HG03280 (cell line): ENCODE measurements at regions not wholly inside any gene's neighbourhood (a gene's known extent, or its start where the extent isn't known, plus 50 kb on each side); places are given as distances from the start of the nearest gene placed in this dataset.

Experiments used
- ATAC-seq: cut with Tn5 transposase; IDR thresholded peaks from one replicate; pipeline ENCODE4 v1.9.1; 2021; ENCODE audit warnings: mild to moderate bottlenecking, moderate library complexity; ENCODE audit not compliant: unreplicated experiment

DNA sequence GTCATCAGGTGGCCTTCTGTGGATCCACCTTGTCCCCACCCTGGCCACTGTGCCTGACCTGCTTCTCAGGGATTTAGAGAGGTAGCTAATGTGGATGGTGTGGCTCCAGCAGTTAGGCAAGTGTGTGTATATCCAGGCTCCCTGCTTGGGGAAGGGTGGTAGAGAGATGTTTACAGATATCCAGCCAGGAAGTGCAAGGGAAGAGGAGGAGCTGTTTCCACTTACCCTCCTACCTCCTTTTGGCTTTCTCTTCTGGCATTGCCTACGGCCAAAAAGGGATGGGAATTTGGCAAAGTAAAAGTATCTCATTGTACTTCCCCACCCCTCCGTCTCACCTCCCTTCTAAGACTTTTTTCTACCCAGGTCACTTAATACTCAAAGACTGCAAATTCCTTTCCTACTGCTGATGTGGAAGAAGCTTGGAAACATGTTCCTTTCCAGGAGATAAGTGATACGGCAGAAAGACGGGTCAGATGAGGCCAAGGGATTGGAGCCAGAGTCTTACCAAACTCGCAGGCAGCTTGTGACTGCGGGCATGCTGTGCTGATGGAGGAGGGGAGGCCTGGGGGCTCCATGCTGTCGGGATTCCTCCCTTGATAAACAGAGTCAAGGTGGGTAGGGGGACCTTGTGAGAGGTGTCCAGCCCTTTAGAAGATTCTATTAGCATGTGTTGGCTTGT, 253.4 kb downstream of the PRL start:
- no peak for ATAC-seq

DNA sequence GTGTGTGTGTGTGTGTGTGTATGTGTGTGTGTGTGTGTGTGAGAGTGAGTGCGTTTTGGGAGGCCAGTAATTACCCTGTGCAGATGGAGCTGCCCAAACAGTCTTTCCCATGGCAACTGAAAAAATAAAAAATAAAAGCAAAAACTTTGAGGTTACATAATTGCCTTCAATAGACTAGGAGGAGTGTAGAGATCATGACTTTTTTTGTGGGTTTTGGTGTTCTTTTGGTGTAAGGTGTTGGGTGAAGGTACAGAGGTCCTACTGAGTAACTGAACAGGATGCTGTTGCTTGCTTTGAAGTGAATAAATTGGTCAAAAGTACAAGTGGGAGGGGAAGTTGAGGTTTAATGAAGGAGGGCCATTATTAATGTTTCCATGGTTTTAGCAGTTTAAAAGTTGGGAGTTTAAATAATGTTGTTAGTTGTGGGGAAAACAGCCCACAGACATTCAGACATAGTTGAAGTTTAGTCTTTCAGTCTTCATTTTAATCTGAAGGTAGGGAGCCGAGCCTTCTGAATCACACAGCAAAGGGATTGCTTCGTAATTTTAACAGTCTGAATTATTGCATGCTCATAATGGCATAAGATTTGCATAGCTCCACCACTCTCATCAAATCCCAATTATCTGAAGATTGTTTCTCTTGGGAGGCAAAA, 251.4 kb downstream of the PRL start:
- no peak for ATAC-seq

DNA sequence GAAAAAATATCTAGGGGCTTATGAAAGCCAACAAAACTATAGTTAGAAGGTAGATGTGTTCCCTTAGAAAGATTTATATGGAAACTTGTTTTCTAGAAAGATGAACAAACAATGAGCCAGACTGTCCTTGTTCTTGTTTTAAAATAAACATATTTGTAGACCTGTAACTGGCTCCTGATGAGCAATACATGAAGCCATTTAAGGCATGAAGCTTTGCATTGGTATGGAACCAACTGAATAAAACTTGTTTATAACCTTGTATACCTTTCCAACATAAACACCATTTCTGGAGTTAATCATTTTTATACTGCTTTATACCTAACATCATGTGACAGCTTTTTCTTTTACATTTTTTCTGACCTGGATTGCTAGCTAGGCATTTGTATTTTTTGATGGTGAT, 247.8 kb downstream of the PRL start:
- ATAC-seq = no peak

DNA sequence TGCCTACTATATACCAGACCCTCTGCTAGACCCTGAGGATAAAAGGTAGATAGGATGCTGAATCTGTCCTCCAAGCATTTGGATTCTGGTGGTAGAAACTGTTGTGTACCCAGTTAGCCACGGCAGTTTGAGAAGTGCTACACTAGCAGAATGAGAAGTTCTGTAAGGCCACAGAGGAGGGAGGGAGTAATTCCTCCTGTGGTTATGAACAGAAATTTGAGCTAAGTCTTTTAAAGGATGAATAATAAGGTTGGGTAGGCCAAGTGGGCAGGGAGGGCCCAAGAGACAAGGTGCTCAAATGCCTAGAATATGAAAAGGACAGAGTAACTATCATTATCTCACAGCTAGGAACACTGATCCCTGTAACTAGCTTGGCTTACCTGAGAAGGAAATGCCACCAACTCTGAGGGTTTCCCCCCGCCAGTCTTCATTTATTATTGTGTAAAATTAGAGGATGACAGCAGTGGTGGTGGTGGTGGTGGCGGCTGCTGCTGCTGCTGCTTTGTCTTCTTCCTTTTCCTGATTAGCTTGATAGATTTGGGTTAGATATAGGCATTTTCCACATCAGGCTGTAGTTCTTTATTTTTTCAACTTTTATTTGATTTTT, 243.3 kb downstream of the PRL start:
- ATAC-seq = no peak

DNA sequence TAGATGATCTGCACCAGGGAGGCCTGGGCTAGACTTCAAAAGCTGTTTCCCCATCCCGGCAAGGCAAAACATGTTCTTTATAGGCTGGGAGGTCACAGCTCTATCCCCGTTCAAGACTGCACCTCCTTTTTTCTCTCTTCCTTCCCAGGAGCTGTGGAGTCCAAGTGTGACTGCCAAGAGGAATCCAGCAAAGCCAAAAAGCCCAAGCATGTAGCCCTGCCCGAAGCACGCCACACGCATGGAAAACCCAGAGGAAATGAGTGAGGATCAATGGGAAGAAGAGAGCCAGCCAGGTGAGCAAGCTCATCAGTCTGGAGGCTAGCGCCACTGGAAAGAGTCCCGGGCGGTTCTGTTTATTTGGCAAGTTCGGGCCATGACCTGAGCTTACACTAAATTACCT, 240.4 kb downstream of the PRL start:
- no peak for ATAC-seq

DNA sequence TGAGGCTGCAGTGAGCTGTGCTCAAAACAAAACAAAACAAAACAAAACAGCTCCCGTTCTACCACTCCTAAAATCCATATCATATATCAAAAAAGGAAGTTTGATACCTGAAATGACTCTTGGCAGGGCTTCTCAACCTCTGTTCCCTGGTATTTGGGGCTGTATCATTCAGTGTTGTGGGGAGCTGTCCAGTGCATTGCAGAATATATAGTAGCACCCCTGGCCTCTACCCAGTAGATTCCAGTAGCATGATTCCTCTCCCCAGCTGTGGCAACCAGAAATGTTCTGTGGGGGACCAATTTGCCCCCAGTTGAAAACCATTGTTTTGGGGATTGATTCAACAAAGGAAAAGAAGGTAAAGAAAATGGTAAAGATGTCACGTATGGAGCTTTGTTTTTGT, 238.9 kb downstream of the PRL start:
- no peak for ATAC-seq

DNA sequence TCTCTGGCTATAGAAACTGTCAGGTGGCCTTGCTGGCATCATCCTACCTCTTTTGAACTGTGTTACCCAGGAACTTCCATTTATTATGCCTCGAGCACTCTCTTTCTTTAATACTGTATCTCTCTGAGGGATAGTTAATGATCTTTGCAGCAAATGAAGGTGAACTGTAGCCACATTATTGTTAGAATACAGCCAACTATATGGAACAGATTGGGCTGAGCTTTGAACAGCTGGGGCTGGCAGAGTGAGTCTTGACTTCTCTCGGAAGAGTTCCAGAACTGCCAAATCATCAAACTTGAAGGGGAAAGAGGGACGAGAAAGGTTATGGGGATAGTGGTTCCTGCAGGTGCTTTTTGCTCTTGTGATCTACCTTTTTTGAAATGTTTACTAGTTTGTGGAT, 237.7 kb downstream of the PRL start:
- ATAC-seq = no peak

DNA sequence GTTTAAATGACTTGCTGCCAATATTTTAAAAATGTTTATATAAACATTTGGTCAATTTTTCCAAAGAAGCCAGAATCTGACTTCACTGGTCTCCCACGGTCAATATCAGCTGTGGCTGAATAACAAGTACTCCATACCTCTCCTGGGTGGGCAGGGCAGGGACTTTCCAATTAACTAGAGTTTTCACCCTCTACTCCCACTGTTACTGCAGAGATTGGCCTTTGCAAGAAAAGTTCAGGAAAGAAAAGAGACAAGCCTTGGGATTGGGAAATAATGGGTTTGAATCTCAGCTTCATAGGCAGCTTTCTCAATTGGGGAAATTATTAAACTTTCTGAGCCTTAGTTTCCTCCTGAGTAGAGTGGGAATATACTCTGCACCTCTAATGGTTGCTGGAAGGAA, 236.9 kb downstream of the PRL start:
- ATAC-seq = no peak

DNA sequence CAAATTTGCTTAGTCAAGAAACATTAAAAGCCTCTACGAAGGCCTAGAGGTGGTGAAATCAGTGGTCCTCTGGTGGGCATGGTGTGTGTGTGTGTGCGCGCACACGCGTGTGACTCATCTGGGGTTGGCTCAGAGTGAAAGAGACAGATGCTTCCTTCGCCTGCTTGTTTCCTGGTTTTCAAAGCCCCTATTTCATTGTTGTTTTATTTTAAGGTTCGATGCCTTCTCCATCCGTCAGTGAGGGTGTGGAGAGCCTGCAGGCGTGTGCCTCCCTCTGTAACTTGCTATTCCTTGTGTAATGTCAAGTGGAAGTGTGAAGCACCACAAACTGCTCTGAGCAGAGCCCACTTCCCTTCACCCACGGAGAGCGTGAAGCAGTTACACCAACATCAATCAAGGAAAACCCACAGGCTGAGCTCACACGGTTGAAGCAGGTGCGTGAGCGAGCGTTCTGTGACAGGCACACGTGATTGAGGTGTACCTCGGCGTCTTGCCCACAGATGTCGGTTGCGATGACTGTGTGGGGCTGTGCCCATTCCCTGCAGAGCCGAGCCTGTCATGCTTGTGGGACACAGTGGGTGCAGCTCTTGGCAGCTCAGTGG, 233.9 kb downstream of the PRL start:
- peak; percentile 79 for ATAC-seq

DNA sequence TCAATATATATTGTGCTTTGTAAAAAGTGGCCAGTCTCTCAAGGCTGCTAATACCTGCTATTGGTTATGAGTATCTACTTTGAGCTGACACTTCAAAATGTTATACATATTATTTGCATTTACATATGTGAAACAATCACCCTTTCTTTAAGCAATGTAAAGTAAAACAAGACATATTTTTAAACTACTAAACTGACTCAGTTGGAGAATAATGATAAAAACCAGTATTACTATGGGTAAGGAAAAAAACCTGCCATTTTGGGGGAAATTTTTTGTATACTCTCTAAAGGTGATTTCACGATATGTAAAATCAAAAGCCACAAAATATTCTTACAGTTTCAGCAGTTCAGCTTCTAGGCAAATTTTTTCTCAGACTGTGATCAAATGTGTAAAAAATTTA, 232.3 kb downstream of the PRL start:
- no peak for ATAC-seq

DNA sequence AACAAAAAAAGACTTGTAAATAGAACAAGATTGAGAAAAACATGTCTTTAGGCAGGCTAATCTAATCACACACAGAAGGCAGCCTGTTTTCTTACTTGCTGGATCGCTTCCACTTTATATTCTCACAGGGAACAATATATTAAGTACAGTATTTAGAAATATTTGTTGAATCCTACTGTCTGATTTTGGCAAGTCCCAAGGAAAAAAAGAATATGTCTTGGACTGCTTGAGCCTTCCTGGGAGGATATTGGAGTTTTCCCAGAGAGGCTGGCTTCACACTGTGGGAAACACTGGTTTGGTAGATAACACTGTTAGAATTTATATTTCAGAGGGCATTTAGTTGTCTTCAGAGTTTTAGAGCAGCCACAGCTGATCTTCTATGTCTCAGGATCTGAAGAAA, 229.7 kb downstream of the PRL start:
- no peak for ATAC-seq

DNA sequence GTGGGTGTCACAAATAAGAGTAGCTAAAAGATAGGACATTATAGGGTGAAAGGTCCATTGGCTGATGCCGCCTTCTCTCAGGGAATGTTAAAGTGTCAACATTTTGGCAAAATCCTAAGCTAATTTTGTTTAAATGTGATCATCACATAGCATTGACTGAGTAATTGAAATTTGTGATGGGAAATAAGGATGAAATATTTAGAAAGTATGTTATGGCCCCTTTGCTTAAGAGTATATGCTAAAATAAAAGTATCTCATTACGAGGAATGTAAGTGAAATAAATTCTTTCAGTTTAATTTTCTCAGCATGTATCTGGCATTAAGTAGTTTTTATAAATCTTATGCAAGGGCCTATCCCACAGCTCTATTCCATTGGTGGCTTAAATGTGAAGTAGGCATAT, 229.2 kb downstream of the PRL start:
- ATAC-seq = no peak

DNA sequence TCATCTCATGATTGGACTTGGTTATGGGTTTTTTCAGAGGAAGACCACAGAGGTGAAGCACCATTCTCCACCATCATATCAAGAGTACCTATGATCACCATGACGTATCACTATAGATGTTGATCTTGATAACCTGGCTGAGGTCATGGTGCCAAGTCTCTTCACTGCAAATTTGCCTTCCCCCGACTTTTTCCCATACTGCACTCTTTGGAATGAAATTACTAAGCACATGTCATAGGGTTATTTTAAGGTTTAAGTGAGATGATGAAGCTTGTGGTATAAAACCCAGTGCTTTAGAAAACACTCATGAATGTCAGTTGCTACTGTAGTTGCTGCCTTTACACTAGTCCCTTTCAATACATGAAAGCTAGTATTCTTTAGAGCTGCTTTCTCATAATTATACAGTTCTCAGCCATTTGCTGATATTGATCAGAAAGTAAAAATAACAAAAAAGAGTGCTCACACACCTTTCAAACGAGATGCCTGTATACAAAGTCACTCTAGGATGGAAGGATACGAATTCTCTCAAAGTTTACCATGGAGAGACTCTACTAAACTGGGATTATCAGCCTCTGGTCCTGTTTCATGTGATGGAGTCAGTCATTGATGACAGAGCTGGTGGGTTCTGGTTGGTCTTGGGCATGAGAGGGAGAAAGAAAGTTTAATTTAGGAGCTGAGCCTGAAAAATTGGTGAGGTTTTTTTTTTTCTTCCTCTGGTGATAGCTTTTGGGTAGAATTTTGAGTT, 228.1 kb downstream of the PRL start:
- ATAC-seq = peak; percentile 49

DNA sequence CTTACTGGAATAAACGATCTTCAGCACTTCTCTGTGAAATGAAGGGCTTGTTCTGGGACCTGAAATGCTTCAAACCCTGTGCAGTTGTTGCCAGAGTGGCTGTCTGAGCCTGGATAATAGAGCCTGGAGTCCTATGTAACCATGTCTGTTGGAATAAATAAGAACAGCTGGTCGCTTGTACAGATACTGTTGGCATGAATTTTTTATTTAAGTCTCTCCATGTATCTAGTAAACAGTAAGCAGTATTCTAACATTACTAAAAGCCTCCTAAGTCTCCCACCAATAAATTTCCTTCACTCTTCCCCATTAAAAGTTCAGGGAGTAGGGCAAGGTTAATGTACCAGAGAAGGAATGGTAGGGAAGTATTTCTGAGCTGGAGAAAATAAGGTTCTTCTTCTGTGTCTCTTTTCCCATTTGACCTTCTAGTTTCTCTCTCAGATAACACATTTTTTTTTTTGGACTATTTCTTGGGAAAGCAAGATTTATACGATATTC, 227.5 kb downstream of the PRL start:
- no peak for ATAC-seq

DNA sequence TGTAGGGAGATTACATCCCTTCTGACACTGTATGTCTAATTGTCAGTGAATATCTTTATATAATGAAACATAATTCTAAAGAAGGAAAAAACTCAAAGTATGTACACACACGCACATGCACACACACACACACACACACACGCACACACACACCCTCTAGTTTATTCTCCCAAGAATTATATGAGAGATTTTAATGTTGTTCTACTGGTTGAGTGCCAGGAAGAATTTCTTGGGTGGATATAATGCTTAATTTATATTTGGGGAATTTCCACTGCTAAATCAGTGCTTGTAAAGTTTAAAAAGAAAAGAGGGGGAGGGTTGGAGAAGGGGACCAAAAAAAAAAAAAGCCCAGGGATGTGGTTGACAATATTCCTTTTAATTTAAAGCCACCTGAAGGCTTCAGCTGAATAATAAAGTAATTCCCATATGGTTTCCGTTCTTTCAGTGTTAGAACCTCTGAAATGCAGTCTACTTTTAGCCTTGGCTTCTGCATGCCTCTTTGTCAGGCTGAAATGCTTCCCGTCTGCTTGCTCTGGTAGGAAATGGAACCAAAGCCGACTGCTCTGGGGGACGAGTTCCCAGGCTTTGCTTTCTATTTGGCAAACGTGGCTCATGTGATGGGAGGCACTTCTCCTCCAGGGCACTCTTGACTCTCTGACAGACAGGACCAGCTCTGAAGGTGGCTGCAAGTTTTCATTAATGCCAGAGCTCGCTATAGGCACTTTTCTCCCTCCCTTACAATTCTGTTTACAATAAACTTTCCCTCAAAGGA, 225.4 kb downstream of the PRL start:
- no peak for ATAC-seq

DNA sequence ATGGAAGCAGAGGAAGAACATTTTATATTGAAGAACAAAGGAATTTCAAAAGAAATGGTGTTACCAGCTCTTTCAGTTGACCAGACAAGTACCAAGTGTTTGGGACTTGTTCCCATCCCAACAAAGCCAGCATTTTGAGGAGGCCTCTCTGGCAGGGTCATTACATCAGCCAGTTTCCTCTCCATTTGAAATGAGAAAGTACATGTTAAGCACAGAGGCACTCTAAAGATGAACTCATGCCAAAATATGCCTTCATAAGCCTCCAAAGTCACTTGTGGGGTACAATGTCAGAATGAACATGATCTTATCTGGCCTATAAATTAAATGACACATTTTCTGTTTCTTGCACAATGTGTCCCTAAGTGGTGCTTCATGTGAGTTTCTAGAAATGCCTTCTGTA, 223.9 kb downstream of the PRL start:
- no peak for ATAC-seq

DNA sequence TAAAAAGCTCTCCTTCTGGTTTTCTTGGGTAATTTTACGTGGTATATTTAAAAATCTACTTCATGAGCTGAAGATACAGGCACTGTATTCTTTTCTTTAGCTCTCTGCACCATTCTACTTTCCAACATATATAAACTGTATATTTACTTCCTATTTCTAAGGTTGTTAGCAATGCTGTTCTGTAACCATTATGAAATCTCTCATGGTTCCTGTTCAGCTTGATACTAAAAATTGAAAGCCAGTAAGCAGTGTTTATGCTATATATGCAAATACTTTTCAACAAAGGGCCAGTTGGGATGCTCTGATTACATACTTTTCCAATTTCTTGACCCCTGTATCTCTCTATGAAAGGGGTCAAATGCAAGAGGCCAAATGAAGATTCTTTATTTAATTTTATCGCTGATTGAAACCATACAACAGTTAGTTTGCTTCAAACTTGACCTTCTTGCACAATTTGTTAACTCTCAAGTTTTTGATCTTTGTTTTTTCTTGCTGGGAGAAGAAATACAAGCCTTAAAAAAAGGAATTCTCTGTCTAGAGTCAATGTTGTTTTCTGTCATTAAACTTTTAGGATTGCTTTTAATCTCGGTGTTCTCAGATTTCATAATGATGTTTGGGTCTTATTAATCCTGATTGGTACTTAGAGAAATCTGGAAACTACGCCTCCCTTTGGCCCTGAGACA, 223.2 kb downstream of the PRL start:
- no peak for ATAC-seq

DNA sequence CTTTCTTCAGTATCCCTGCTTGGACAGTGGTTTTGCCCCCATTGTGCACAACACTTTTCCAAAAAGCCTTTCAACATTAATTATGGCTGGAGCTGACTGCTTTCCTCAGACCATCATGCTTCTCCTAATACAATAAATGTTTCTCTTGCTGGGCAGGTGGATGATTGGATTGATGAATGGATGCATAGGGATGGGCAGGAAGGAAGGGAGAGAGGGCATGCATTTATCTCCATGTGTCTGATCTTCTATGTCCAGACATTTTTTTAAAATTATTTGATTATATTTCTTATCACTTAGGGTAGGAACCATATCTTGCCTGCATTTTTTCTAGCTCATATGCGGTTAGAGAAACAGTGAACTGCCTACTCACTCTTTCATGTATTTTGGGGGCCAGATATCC, 218.5 kb downstream of the PRL start:
- no peak for ATAC-seq

DNA sequence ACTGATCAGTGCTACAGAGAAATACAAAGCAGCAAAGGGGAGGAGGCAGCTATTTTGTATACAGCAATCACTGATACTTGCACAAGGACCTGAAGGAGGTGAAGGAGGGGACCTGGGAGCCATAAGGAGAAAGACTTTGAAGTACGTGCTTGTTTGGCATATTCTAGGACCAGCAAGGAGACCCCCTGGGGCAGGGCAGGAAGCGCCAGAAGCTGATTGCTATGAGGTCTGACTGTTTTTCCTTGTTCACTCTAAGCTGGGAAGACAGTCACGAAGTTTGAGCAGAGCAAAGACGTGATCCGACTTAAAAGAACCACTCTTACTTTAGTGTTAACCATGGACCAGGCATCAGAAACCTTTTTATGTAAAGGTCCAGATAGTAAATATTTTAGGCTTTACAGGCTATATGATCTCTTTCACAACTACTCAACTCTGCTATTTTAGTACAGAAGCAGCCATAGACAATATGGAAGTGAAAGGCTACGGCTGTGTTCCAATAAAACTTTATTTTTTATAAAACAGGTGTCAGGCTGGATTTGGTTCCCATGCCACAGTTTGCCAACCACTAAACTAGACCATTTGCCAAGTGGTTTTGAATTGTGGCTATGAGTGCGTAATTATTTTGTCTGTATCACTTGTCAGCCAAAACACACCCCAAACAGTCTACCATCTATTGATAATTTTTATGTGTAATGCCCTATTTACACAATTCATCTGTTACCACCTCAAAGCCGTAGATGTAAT, 217.9 kb downstream of the PRL start:
- ATAC-seq = no peak
